IMR-90 (cell line): ENCODE measurements at regions not wholly inside any gene's neighbourhood (a gene's known extent, or its start where the extent isn't known, plus 50 kb on each side); places are given as distances from the start of the nearest gene placed in this dataset.

Experiments
- ATAC-seq: fragments of 200-7000 bp; cut with Tn5 transposase; 2 replicates; pipeline ENCODE4 v1.9.1; 2020; ENCODE audit warnings: low read depth, mild to moderate bottlenecking, moderate library complexity
- BruUV-seq: library from RNA; stranded (reverse); fragments of 400-500 nt; replicated peaks from 2 replicates; lab custom pipeline; 2021; lab: Mats Ljungman, UMichigan
- CTCF ChIA-PET: fragments of 300-600 bp; formaldehyde crosslinking; extraction: SDS; loops from one replicate; lab custom pipeline; 2021; ENCODE audit warnings: antibody characterized with exemption; lab: Yijun Ruan, JAX
- POLR2A ChIA-PET: fragments of 300-600 bp; sonication (Branson Sonifier 250); formaldehyde crosslinking; loops from one replicate; lab custom pipeline; 2022; ENCODE audit warnings: antibody characterized with exemption; ENCODE audit not compliant: unreplicated experiment; lab: Charles Lee
- DNase-seq: peaks from one replicate; pipeline ENCODE4 v3.0.0; 2013
- H2AFZ ChIP-seq: replicated peaks from 2 replicates; pipeline ENCODE3; 2013; ENCODE audit warnings: low read length, mild to moderate bottlenecking; ENCODE audit not compliant: poor library complexity
- H2AK5ac ChIP-seq: 2 replicates; pipeline ENCODE4 v1.6.1; 2013; ENCODE audit warnings: low read depth, low read length, inconsistent platforms
- H2AK9ac ChIP-seq: replicated peaks from 2 replicates; pipeline ENCODE3; 2013; ENCODE audit warnings: mild to moderate bottlenecking, low read depth, low read length, moderate library complexity; ENCODE audit not compliant: poor library complexity
- H2BK120ac ChIP-seq: 2 replicates; pipeline ENCODE4 v1.6.1; 2013; ENCODE audit warnings: low read depth, low read length, inconsistent platforms
- H2BK15ac ChIP-seq: 3 replicates; pipeline ENCODE4 v1.6.1; 2013; ENCODE audit warnings: low read depth, low read length, inconsistent platforms
- H2BK20ac ChIP-seq: 2 replicates; pipeline ENCODE4 v1.6.1; 2013; ENCODE audit warnings: low read depth, mild to moderate bottlenecking, inconsistent platforms, low read length, moderate library complexity
- H2BK5ac ChIP-seq: 2 replicates; pipeline ENCODE4 v1.6.1; 2013; ENCODE audit warnings: mild to moderate bottlenecking, low read depth, low read length, inconsistent platforms; ENCODE audit not compliant: poor library complexity, severe bottlenecking
- H3K14ac ChIP-seq: replicated peaks from 2 replicates; pipeline ENCODE4 v1.6.1; 2013; ENCODE audit warnings: low read depth, low read length, inconsistent platforms
- H3K18ac ChIP-seq: 2 replicates; pipeline ENCODE4 v1.6.1; 2013; ENCODE audit warnings: low read depth, low read length, control low read depth
- H3K23ac ChIP-seq: 2 replicates; pipeline ENCODE4 v1.6.1; 2013; ENCODE audit warnings: low read depth, low read length, inconsistent platforms
- H3K27ac ChIP-seq: 2 replicates; pipeline ENCODE4 v1.5.1; 2013; ENCODE audit warnings: mild to moderate bottlenecking, control low read depth, low read length; ENCODE audit not compliant: insufficient read depth
- H3K27me3 ChIP-seq: 2 replicates; pipeline ENCODE4 v1.6.1; 2013; ENCODE audit warnings: low read length; ENCODE audit not compliant: control insufficient read depth, insufficient read depth
- H3K36me3 ChIP-seq: 2 replicates; pipeline ENCODE4 v1.6.1; 2013; ENCODE audit warnings: low read length, mixed read lengths; ENCODE audit not compliant: control insufficient read depth, insufficient read depth
- H3K4ac ChIP-seq: 2 replicates; pipeline ENCODE4 v1.6.1; 2013; ENCODE audit warnings: low read depth, low read length, inconsistent platforms
- H3K4me1 ChIP-seq: 2 replicates; pipeline ENCODE4 v1.6.1; 2013; ENCODE audit warnings: low read length, mixed read lengths; ENCODE audit not compliant: control insufficient read depth, insufficient read depth
- H3K4me2 ChIP-seq: 2 replicates; pipeline ENCODE4 v1.6.1; 2013; ENCODE audit warnings: low read depth, mild to moderate bottlenecking, control low read depth, low read length, moderate library complexity
- H3K4me3 ChIP-seq: 2 replicates; pipeline ENCODE4 v1.5.1; 2013; ENCODE audit warnings: low read depth, mild to moderate bottlenecking, control low read depth, low read length, moderate library complexity; ENCODE audit not compliant: insufficient read depth
- H3K56ac ChIP-seq: 2 replicates; pipeline ENCODE4 v1.6.1; 2013; ENCODE audit warnings: low read length, inconsistent platforms; ENCODE audit not compliant: insufficient read depth; ENCODE audit errors: extremely low read depth
- H3K79me1 ChIP-seq, 2 experiments: 2 replicates each; pipeline ENCODE4 v1.6.1; 2013; ENCODE audit warnings: low read length in 2 of 2, inconsistent platforms in 1 of 2, low read depth in 1 of 2
- H3K9ac ChIP-seq: 2 replicates; pipeline ENCODE4 v1.6.1; 2013; ENCODE audit warnings: low read depth, low read length, control low read depth
- H3K9me1 ChIP-seq: 2 replicates; pipeline ENCODE4 v1.6.1; 2013; ENCODE audit warnings: low read length, inconsistent platforms; ENCODE audit not compliant: insufficient read depth
- H3K9me3 ChIP-seq: 2 replicates; pipeline ENCODE4 v1.6.1; 2013; ENCODE audit warnings: low read length; ENCODE audit not compliant: control insufficient read depth, insufficient read depth
- H4K20me1 ChIP-seq: 2 replicates; pipeline ENCODE4 v1.6.1; 2013; ENCODE audit warnings: low read length, inconsistent platforms; ENCODE audit not compliant: insufficient read depth
- H4K5ac ChIP-seq: 2 replicates; pipeline ENCODE4 v1.6.1; 2013; ENCODE audit warnings: mild to moderate bottlenecking, low read depth, low read length, control low read depth
- H4K8ac ChIP-seq, 2 experiments: 2 replicates each; pipeline ENCODE4 v1.6.1; 2013; ENCODE audit warnings: low read depth in 2 of 2, low read length in 2 of 2, control low read depth in 1 of 2, inconsistent platforms in 1 of 2
- H4K91ac ChIP-seq: 2 replicates; pipeline ENCODE4 v1.6.1; 2013; ENCODE audit warnings: low read depth, low read length, inconsistent platforms; ENCODE audit not compliant: insufficient read depth
- BHLHE40 ChIP-seq: fragments of 150-350 bp; IDR thresholded peaks from 2 replicates; pipeline ENCODE4 v1.6.1; 2016; ENCODE audit warnings: mild to moderate bottlenecking, low read depth, low read length
- CEBPB ChIP-seq: IDR thresholded peaks from 2 replicates; pipeline ENCODE4 v1.6.1; 2012; ENCODE audit warnings: low read depth, low read length, improper control_type of control experiment
- MAFK ChIP-seq: IDR thresholded peaks from 2 replicates; pipeline ENCODE4 v1.6.1; 2012; ENCODE audit warnings: low read depth, low read length, improper control_type of control experiment
- WGBS, 2 experiments: methylation state at CpG; one replicate each; pipeline versions ENCODE4 v1.1.5 to v1.1.7; 2013; ENCODE audit warnings: missing lambda C conversion rate in 2 of 2; ENCODE audit not compliant: insufficient read length in 1 of 2; ENCODE audit errors: extremely low coverage in 2 of 2; 5-methylcytosine and 5-hydroxymethylcytosine counted together
- dilution Hi-C: fragments of 300-500 bp; cut with HindIII; formaldehyde crosslinking; loops from one replicate; pipeline ENCODE4 v1.14.3; 2018; ENCODE audit warnings: low sequenced_read_pairs; ENCODE audit not compliant: unreplicated experiment
- in situ Hi-C: fragments of 300-500 bp; cut with MboI; formaldehyde crosslinking; loops from 3 replicates; pipeline ENCODE4 v1.14.3; 2019; ENCODE audit warnings: low sequenced_read_pairs, inconsistent platforms, mixed read lengths
- intact Hi-C: fragments of 100-400 bp; cut with micrococcal nuclease; formaldehyde crosslinking; loops from 2 replicates; pipeline ENCODE4 v1.10.0; 2022
- TF ChIP-seq, protein P1 (sequence below): fragments of 150-350 bp; IDR thresholded peaks from 2 replicates; pipeline ENCODE4 v1.6.1; 2016; ENCODE audit warnings: low read depth, mild to moderate bottlenecking, low read length, moderate library complexity, borderline replicate concordance

GRCh38 chr1:103177108-103177775 lies 68.9 kb upstream of the COL11A1 start:
- Histone ChIP-seq H3K56ac (no peak overlapping the region), H3K36me3 (no peaks in the 10 kb centered on the region), H4K20me1 (no peaks in the 10 kb centered on the region), H2AFZ (no peak overlapping the region), H3K9me1 (no peaks in the 10 kb centered on the region), H3K14ac (no peak overlapping the region), H3K27me3 (no peaks in the 10 kb centered on the region), H3K27ac (no peak overlapping the region), H2BK120ac (no peak overlapping the region), H3K9me3 (no peaks in the 10 kb centered on the region), H3K9ac (no peak overlapping the region), H4K8ac (0 out of 4 replicates have a peak overlapping the region, but pooled peaks of 1 of the 2 experiments have one; percentile 15), H2BK5ac (peak overlapping the region; percentile 54), H2AK5ac (no peak overlapping the region), H4K5ac (no peak overlapping the region), H3K4ac (no peak overlapping the region), H2BK20ac (no peak overlapping the region), H3K79me1 (no peaks in the 10 kb centered on the region), H3K23ac (no peak overlapping the region), H4K91ac (no peak overlapping the region), H3K4me1 (no peaks in the 10 kb centered on the region), H2BK15ac (no peak overlapping the region), H3K4me3 (no peak overlapping the region), H2AK9ac (no peak overlapping the region), H3K18ac (no peak overlapping the region; the same call in 1 of the 2 replicates), H3K4me2 (no peak overlapping the region)
- intact Hi-C loops, result no loop called here
- DNase-seq (peak; percentile 7), ATAC-seq (no peak)
- POLR2A ChIA-PET, result no interaction called here
- in situ Hi-C loops, result no loop called here
- no TSS peak for BruUV-seq
- WGBS, 2 experiments, result no CpG with 5 or more reads among the region's 6 CpGs
- dilution Hi-C loops, result no loop called here
- CTCF ChIA-PET, result no interaction called here
- TF ChIP-seq BHLHE40 (no peak), CEBPB (no peak), MAFK (no peak)
- TF ChIP-seq, protein P1, sequence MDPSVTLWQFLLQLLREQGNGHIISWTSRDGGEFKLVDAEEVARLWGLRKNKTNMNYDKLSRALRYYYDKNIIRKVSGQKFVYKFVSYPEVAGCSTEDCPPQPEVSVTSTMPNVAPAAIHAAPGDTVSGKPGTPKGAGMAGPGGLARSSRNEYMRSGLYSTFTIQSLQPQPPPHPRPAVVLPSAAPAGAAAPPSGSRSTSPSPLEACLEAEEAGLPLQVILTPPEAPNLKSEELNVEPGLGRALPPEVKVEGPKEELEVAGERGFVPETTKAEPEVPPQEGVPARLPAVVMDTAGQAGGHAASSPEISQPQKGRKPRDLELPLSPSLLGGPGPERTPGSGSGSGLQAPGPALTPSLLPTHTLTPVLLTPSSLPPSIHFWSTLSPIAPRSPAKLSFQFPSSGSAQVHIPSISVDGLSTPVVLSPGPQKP, result no peak
